T47D (cell line): ENCODE measurements at regions not wholly inside any gene's neighbourhood (a gene's known extent, or its start where the extent isn't known, plus 50 kb on each side); places are given as distances from the start of the nearest gene placed in this dataset.
"Not testable (repeated sequence)": the region's sequence is repeated elsewhere in the genome, so short reads cannot be mapped to it uniquely, and the experiment has no call there.

ENCODE experiments used
- DNase-seq, 2 experiments: peaks; one replicate each; pipeline versions ENCODE4 v3.0.0 to v3.0.0-alpha.2; 2011 to 2012; ENCODE audit warnings: low read depth in 1 of 2, low spot score in 1 of 2
- JUND ChIP-seq: IDR thresholded peaks from 2 replicates; pipeline ENCODE4 v1.6.1; 2012; ENCODE audit warnings: low read depth
- in situ Hi-C: cut with HindIII; loops from 2 replicates; pipeline ENCODE4 v1.10.0; 2016; ENCODE audit warnings: low sequenced_read_pairs, low pct_unique_long_range_greater_than_20kb

DNA sequence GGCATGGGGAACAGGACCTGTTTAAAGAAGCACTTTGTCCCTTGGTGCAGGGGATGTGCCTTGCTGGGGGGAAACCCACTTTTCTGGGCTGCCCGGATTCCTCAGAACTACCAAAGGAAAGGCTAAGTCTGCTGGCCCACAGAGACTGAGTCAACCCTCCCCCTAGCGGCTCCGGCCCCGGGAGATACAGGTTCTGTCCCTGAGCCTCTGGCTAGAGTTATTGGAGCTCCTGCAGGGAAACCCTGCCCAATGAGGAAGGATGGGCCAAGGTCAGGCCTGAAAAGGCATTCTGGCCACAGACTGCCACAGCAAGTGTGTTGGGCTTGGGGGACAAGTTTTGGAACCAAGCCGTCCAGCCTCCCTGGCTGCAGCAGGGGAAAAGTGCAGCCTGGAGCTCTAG is 490.9 kb upstream of the ACTRT1 start:
- TF ChIP-seq JUND = no peak
- in situ Hi-C loops = no loop called here
- no peak for DNase-seq

GRCh38 chrX:128518508-128518907 is 466.3 kb upstream of the ACTRT1 start:
- in situ Hi-C loops = no loop called here
- no peak for TF ChIP-seq JUND
- peak; percentile 0 to 37 for DNase-seq

DNA sequence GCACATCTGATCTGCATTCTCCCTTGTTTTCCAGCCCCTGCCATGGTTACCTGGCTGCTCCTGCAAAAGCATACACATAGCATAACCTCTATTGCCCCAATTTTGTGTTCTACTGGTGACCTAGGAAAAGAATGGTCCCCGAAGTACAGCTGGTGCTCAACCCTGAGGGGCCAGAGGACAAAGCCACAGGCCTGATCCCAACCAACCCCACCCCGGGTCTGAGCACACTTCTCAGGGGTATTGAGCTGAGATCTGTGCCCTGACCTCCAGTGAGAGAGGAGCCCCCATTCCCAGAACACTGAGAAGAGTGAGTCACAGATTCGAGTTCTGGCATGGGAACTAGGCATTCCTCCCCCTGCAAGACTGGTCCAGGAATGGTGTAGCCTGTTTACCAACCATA is 465.5 kb upstream of the ACTRT1 start:
- in situ Hi-C loops = no loop called here
- DNase-seq = no peak
- no peak for TF ChIP-seq JUND

GRCh38 chrX:128504496-128504895 is 452.3 kb upstream of the ACTRT1 start:
- in situ Hi-C loops = no loop called here
- TF ChIP-seq JUND = no peak
- no peak for DNase-seq

DNA sequence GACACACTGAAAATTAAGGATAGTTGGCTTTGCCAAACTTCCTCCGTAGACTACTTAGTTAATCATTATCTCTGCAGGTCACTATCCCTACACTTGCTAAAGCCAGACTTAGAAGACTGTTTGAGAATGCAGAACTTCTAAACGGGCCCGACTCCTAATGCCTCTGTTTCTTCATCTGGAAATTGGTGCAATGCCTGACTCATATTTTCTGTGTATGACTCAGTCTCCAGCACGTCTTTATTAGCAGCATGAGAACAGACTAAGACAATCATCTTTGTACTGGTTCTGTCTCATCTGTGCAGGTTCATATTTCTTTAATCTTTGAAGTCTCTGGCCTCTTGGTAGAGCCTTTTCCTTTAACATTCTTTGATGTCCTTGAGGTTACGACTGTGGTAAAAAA is 411.9 kb upstream of the ACTRT1 start:
- no peak for DNase-seq
- in situ Hi-C loops = no loop called here
- TF ChIP-seq JUND = no peak

- DNase-seq = peak in 1 of 2 experiments; percentile 1
- in situ Hi-C loops = no loop called here
- no peak for TF ChIP-seq JUND
These were observed 408.6 kb upstream of the ACTRT1 start for GRCh38 chrX:128460835-128461234.

DNA sequence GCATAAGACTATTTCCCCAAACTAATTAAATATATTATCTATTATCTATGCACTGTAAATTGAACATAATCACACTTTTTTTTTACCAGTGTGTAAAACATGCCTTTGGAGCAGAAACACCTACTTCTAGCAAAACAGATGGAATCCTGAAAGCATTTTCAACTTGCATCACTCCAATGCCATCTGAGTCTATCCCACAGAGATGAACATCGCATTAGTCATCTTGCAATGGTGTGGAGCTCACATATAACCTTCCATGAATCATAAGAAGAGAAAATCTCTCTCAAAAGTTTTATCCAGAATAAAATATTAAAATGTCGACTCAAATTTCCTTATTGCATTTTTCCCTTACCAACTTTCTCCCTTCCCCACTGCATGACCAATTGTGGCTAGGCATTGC is 406.7 kb upstream of the ACTRT1 start:
- in situ Hi-C loops = no loop called here
- no peak for DNase-seq
- no peak for TF ChIP-seq JUND

DNA sequence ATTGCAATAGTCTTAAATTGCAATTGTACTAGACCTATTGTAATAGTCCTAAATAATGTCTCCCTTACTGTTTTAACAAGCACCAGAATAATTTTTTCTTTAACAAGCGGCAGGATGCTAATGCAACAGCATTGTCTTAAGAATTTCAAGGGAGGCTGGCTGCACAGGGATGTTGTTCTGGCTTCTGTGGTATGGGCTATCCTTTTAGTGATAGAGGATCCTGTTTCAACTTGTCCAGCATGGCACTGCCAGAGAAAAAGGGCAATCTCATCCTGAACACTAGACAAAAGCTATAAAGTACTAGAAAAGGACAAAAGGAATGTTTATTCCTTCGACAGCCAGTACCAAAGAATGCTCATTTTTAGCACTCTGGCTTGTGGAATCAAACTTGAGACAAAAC is 405.5 kb upstream of the ACTRT1 start:
- TF ChIP-seq JUND = no peak
- in situ Hi-C loops = no loop called here
- no peak for DNase-seq

DNA sequence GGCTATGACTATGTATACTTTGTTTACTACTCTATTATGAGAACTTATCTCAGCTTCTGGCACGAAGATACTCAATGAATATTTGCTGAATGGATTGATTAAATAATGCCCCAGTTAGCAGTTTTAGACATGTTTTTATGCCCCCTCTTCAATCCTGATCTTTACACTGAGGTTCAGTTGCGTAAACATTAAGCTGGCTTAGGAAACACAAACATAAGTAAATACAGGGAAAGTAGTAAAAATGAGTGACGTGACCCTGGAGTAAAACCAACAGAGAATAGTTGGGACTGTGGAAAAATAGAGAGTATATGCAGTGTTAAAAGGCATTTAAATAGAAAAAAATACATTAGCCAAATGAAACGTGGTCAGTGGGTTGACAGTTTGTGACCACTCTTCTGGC is 387.0 kb upstream of the ACTRT1 start:
- in situ Hi-C loops = no loop called here
- TF ChIP-seq JUND = no peak
- DNase-seq = no peak

- TF ChIP-seq JUND = no peak
- no peak for DNase-seq
- in situ Hi-C loops = no loop called here
These were observed 385.9 kb upstream of the ACTRT1 start for GRCh38 chrX:128438082-128438481.

DNA sequence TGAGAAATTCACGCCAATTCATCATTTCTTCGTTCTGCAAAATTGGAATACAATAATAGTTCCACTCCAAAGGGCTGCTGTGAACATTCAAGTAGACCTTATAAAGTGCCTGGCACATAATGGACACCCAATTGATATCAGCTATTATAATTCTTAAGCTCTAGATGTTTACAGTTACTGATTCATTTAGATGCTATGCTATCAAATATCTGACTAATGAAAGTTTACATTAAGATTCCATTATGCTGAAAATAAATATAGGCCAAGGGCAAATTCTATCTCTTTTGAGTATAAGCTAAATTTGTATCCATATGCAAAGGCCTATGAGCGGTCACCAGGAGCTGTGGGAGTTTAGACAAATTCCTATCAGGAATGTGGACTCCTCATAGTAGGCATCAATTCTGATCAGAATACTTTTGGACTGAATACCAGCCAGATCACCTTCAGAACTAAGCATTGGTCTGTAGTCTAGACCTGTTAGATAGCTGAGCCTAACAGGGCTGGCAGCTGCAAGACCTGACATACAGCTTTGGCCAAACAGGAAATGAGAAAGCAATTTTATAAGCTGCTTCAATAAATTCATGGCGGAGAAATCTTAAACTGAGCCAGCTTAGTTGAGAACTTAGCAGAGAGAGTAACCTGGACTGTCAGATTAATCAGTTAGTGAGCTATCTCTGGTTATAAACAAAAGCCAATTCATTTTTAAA is 384.3 kb upstream of the ACTRT1 start:
- TF ChIP-seq JUND = no peak
- in situ Hi-C loops = no loop called here
- no peak for DNase-seq

- in situ Hi-C loops = no loop called here
- no peak for DNase-seq
- TF ChIP-seq JUND = no peak
These were observed 373.3 kb upstream of the ACTRT1 start for GRCh38 chrX:128425546-128425945.

DNA sequence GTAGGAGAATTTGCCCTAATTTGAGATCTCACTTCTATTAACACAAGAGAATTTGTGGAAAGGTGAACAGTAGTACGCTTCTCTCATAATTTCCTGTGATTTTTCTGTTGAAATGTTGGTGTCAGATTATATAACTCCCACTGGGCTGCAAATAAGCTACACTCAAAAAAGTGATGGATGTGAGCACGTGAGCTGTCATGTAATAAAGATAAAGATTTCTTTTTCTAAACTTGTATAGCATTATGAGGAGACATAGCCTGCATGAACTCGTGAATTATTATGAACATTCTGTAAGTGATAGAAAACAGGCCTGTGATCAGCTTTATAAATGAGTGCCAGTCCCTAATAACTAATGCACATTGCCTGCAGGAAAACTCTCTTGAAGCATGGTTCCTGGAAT is 356.6 kb upstream of the ACTRT1 start:
- TF ChIP-seq JUND = no peak
- no peak for DNase-seq
- in situ Hi-C loops = no loop called here

GRCh38 chrX:128396601-128397000 is 344.4 kb upstream of the ACTRT1 start:
- no peak for TF ChIP-seq JUND
- DNase-seq = no peak
- in situ Hi-C loops = no loop called here

DNA sequence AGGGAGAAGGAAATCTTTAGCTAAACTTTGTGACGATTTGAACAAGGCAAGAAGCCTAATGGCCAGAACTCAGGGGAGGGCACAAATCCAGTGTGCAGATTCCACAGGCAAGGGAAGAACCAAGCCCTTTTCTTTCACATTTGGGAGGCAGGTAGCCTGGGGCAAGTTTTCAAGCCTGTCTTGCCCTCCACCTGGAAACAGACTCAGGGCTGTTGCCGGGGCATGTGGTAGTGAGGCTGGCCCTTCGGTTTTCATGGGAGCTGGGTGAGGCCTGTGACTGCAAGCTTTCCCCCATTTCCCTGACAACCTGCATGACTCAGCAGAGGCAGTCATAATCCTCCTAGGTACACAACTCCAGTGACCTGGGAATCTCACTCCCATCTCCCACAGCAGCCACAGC is 331.6 kb upstream of the ACTRT1 start:
- in situ Hi-C loops, DNase-seq: not testable (repeated sequence)
